Epidermal melanocyte (primary cell): ENCODE measurements at regions not wholly inside any gene's neighbourhood (a gene's known extent, or its start where the extent isn't known, plus 50 kb on each side); places are given as distances from the start of the nearest gene placed in this dataset.
A peak's percentile ranks its signal among the peaks of the same experiment; 100 is the strongest.

Source experiments
- DNase-seq: peaks from one replicate; pipeline ENCODE4 v3.0.0; 2011; ENCODE audit warnings: low spot score; ENCODE audit not compliant: insufficient read length

GRCh38 chr4:52231526-52231925 lies 180.4 kb downstream of the SPATA18 start:
- no peak for DNase-seq

GRCh38 chr4:52234561-52235440 lies 183.7 kb downstream of the SPATA18 start:
- DNase-seq = peak; percentile 31

GRCh38 chr4:52235552-52236201 lies 184.6 kb downstream of the SPATA18 start:
- DNase-seq = no peak

GRCh38 chr4:52241916-52242315 lies 190.8 kb downstream of the SPATA18 start:
- no peak for DNase-seq

GRCh38 chr4:52243367-52243766 lies 192.3 kb downstream of the SPATA18 start:
- DNase-seq = no peak

- DNase-seq = no peak
These were observed 193.1 kb downstream of the SPATA18 start for GRCh38 chr4:52244103-52244775.

GRCh38 chr4:52244848-52245247 lies 193.7 kb downstream of the SPATA18 start:
- DNase-seq = no peak

GRCh38 chr4:52246827-52247226 lies 195.7 kb downstream of the SPATA18 start:
- no peak for DNase-seq

- no peak for DNase-seq
These were observed 196.8 kb downstream of the SPATA18 start for GRCh38 chr4:52247941-52248340.

- DNase-seq = no peak
These were observed 197.7 kb downstream of the SPATA18 start for GRCh38 chr4:52248820-52249219.

- no peak for DNase-seq
These were observed 198.5 kb downstream of the SPATA18 start for GRCh38 chr4:52249581-52249980.

GRCh38 chr4:52250154-52250553 lies 199.1 kb downstream of the SPATA18 start:
- no peak for DNase-seq

GRCh38 chr4:52251864-52252263 lies 200.8 kb downstream of the SPATA18 start:
- no peak for DNase-seq

GRCh38 chr4:52253025-52253424 lies 201.9 kb downstream of the SPATA18 start:
- DNase-seq = no peak

GRCh38 chr4:52256522-52256921 lies 205.4 kb downstream of the SPATA18 start:
- no peak for DNase-seq

GRCh38 chr4:52259978-52260377 lies 208.9 kb downstream of the SPATA18 start:
- no peak for DNase-seq

GRCh38 chr4:52260514-52261210 lies 209.6 kb downstream of the SPATA18 start:
- no peak for DNase-seq

- peak; percentile 28 for DNase-seq
These were observed 212.5 kb downstream of the SPATA18 start for GRCh38 chr4:52263607-52264006.

GRCh38 chr4:52265781-52266525 lies 214.8 kb downstream of the SPATA18 start:
- DNase-seq = no peak

- no peak for DNase-seq
These were observed 215.5 kb downstream of the SPATA18 start for GRCh38 chr4:52266537-52267137.
